ENCODE measurements at regions not wholly inside any gene's neighbourhood (a gene's known extent, or its start where the extent isn't known, plus 50 kb on each side); places are given as distances from the start of the nearest gene placed in this dataset.
A peak's percentile ranks its signal among the peaks of the same experiment; 100 is the strongest.

- DNase-seq: no peak
- POLR2A ChIA-PET: no interaction called here
- CTCF ChIA-PET: no interaction called here
- Histone ChIP-seq H3K36me3 (replicated peaks in 1 of 2; ENCODE audit: control insufficient read depth in 1 of 2, insufficient read depth in 2 of 2, low read length in 1 of 2) (no peaks in the 10 kb centered on the region), H3K4me3 (ENCODE audit: low read depth in 2 of 2, low read length in 1 of 2) (no peak overlapping the region), H3K9me2 (no peaks in the 10 kb centered on the region), H3K9me3 (no peaks in the 10 kb centered on the region), H3K9ac (no peak overlapping the region), H3K4me2 (no peak overlapping the region), H2AFZ (ENCODE audit: low read depth) (no peak overlapping the region), H4K20me1 (ENCODE audit: insufficient read depth) (no peaks in the 10 kb centered on the region), H3K4me1 (ENCODE audit: control insufficient read depth in 1 of 2, insufficient read depth in 2 of 2, low read depth in 1 of 2, low read length in 1 of 2) (no peaks in the 10 kb centered on the region), H3K79me2 (ENCODE audit: insufficient read depth) (no peaks in the 10 kb centered on the region), H3K27ac (ENCODE audit: low read depth in 2 of 2, low read length in 1 of 2) (no peak overlapping the region), H3K27me3 (ENCODE audit: insufficient read depth) (no peaks in the 10 kb centered on the region), H3F3A (replicated peaks; ENCODE audit: insufficient read depth) (no peaks in the 10 kb centered on the region)
- 58% methylated on average over 2 of the region's 2 CpGs for WGBS (ENCODE audit: low lambda C conversion rate)
- TF ChIP-seq SIN3A (IDR thresholded peaks at IDR 0.05; ENCODE audit: borderline replicate concordance, low read depth, low read length): no peak
- no peak for TF ChIP-seq FOXJ3 (CRISPR knock-in tag; IDR thresholded peaks at IDR 0.05)
- no peak for TF ChIP-seq EP300 (IDR thresholded peaks at IDR 0.05; ENCODE audit: borderline replicate concordance in 1 of 2, low read depth in 1 of 2, low read length in 1 of 2)
- no peak for TF ChIP-seq FOSL2 (IDR thresholded peaks at IDR 0.05; ENCODE audit: borderline replicate concordance, low read depth)
Measured at GRCh38 chr1:68594851-68595250, 98.0 kb upstream of the DEPDC1 start.

GRCh38 chr1:68600049-68600661, 103.3 kb upstream of the DEPDC1 start:
- no peak overlapping the region for H3K4me2 ChIP-seq
- DNase-seq: peak; percentile 12
- WGBS (ENCODE audit: low lambda C conversion rate): 46% methylated on average over 5 of the region's 5 CpGs
- H3K9me2 ChIP-seq: no peaks in the 10 kb centered on the region
- H3K9ac ChIP-seq: no peak overlapping the region
- no peaks in the 10 kb centered on the region for H3F3A ChIP-seq (replicated peaks; ENCODE audit: insufficient read depth)
- H3K36me3 ChIP-seq (replicated peaks in 1 of 2; ENCODE audit: control insufficient read depth in 1 of 2, insufficient read depth in 2 of 2, low read length in 1 of 2): no peaks in the 10 kb centered on the region
- H3K27ac ChIP-seq (ENCODE audit: low read depth in 2 of 2, low read length in 1 of 2): no peak overlapping the region
- no peaks in the 10 kb centered on the region for H3K4me1 ChIP-seq (ENCODE audit: control insufficient read depth in 1 of 2, insufficient read depth in 2 of 2, low read depth in 1 of 2, low read length in 1 of 2)
- ChIA-PET CTCF (interaction anchor here (0.7 to 1.3 kb wide), 2 partner anchors 9 to 19 kb away, joined by 3 read pairs; no protein-coding TSS in a partner anchor), POLR2A (no interaction called here)
- peak; percentile 61 for TF ChIP-seq RAD21 (IDR thresholded peaks at IDR 0.05; ENCODE audit: low read length)
- TF ChIP-seq SMC3 (IDR thresholded peaks at IDR 0.05; ENCODE audit: low read depth, low read length): peak; percentile 13; the same call in 1 of the 2 replicates
- TF ChIP-seq CTCF (IDR thresholded peaks at IDR 0.05): peak; percentile 47
- no peak for TF ChIP-seq RFX5 (IDR thresholded peaks at IDR 0.05; ENCODE audit: low read length)
- H3K4me3 ChIP-seq (ENCODE audit: low read depth in 2 of 2, low read length in 1 of 2): peak overlapping the region in 1 of 2 experiments; percentile 39; a peak in 1 of 4 replicates
- no peaks in the 10 kb centered on the region for H3K79me2 ChIP-seq (ENCODE audit: insufficient read depth)
- H2AFZ ChIP-seq (ENCODE audit: low read depth): no peak overlapping the region
- no peaks in the 10 kb centered on the region for H4K20me1 ChIP-seq (ENCODE audit: insufficient read depth)
- H3K9me3 ChIP-seq: no peaks in the 10 kb centered on the region
- H3K27me3 ChIP-seq (ENCODE audit: insufficient read depth): no peaks in the 10 kb centered on the region

- Histone ChIP-seq H2AFZ (ENCODE audit: low read depth) (no peak overlapping the region), H3K4me2 (no peak overlapping the region), H3K27me3 (ENCODE audit: insufficient read depth) (no peaks in the 10 kb centered on the region), H3K79me2 (ENCODE audit: insufficient read depth) (no peaks in the 10 kb centered on the region), H3K9me3 (no peaks in the 10 kb centered on the region), H3K4me3 (ENCODE audit: low read depth in 2 of 2, low read length in 1 of 2) (no peak overlapping the region), H3K36me3 (replicated peaks in 1 of 2; ENCODE audit: control insufficient read depth in 1 of 2, insufficient read depth in 2 of 2, low read length in 1 of 2) (no peaks in the 10 kb centered on the region), H3F3A (replicated peaks; ENCODE audit: insufficient read depth) (no peaks in the 10 kb centered on the region), H3K9me2 (no peaks in the 10 kb centered on the region), H4K20me1 (ENCODE audit: insufficient read depth) (no peaks in the 10 kb centered on the region), H3K9ac (no peak overlapping the region), H3K4me1 (ENCODE audit: control insufficient read depth in 1 of 2, insufficient read depth in 2 of 2, low read depth in 1 of 2, low read length in 1 of 2) (no peaks in the 10 kb centered on the region), H3K27ac (ENCODE audit: low read depth in 2 of 2, low read length in 1 of 2) (no peak overlapping the region)
- ChIA-PET POLR2A (no interaction called here), CTCF (interaction anchor here (1.7 kb wide), 1 partner anchor 765 kb away, joined by 3 read pairs; no protein-coding TSS in a partner anchor)
- TF ChIP-seq TAF1 (IDR thresholded peaks at IDR 0.05; ENCODE audit: borderline replicate concordance, low read depth, low read length) (no peak), POLR2AphosphoS5 (IDR thresholded peaks at IDR 0.05; ENCODE audit: low read depth, low read length) (no peak), SIN3A (IDR thresholded peaks at IDR 0.05; ENCODE audit: borderline replicate concordance, low read depth, low read length) (no peak), MXI1 (IDR thresholded peaks at IDR 0.05; ENCODE audit: low read depth, low read length) (no peak), MEF2A (IDR thresholded peaks at IDR 0.05; ENCODE audit: borderline replicate concordance, low read depth) (no peak), RCOR1 (IDR thresholded peaks at IDR 0.05; ENCODE audit: low read length) (no peak), YY1 (IDR thresholded peaks at IDR 0.05; ENCODE audit: low read depth) (no peak)
- 64% methylated on average over 2 of the region's 3 CpGs for WGBS (ENCODE audit: low lambda C conversion rate)
- no peak for DNase-seq
Measured at GRCh38 chr1:68608289-68608688, 111.4 kb upstream of the DEPDC1 start.

Measured in SK-N-SH (cell line).